ENCODE measurements at regions not wholly inside any gene's neighbourhood (a gene's known extent, or its start where the extent isn't known, plus 50 kb on each side); places are given as distances from the start of the nearest gene placed in this dataset.
"Not testable (repeated sequence)": the region's sequence is repeated elsewhere in the genome, so short reads cannot be mapped to it uniquely, and the experiment has no call there.

DNA sequence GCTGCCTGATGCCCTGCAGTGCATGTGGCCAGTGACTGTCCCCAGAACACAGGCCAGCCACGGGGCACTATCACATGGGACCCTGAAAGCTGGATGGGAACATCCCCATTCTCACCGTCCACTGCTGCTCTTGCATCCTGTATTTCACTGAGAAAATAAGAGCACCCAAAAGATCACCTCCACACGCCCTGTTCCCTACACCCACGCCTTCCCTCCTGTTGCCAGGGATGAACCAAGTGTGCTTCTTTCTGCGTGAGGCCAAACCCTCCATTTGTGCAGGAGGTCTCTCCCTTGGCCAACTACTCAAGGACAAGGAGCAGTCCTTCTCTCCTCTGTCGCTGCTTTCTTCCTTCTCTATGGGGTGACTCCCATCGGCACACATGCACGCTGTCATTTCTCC is 118.3 kb downstream of the LRRC37A3 start:
- not testable (repeated sequence) for DNase-seq (ENCODE audit: low read depth in 3 of 3)

DNA sequence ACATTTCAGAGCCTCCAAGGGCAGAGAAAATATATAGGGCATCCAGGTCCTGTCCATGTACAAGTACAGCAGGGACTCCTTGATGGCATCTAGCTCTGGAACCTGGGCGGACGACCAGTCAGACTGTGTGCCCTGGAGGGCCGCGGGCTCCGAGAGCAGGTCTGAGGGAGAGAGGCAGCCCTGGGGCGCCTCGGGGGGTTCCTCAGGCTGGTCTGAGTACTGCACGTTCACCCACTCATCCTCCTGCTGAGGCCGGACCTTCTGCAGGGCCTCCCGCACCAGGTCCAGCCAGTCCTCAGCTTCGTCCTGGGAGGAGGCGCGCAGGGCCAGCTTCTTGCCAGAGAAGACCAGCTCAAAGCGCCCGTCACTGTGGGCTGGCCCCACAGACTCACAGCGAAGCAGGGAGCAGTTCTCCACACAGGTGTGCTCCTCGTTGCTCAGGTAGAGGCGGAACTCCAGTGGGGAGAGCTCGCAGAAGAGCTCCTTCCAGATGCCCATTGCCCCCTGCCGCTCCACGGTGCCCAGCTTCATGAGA is 118.8 kb downstream of the LRRC37A3 start:
- DNase-seq (ENCODE audit: low read depth in 3 of 3), result not testable (repeated sequence)

DNA sequence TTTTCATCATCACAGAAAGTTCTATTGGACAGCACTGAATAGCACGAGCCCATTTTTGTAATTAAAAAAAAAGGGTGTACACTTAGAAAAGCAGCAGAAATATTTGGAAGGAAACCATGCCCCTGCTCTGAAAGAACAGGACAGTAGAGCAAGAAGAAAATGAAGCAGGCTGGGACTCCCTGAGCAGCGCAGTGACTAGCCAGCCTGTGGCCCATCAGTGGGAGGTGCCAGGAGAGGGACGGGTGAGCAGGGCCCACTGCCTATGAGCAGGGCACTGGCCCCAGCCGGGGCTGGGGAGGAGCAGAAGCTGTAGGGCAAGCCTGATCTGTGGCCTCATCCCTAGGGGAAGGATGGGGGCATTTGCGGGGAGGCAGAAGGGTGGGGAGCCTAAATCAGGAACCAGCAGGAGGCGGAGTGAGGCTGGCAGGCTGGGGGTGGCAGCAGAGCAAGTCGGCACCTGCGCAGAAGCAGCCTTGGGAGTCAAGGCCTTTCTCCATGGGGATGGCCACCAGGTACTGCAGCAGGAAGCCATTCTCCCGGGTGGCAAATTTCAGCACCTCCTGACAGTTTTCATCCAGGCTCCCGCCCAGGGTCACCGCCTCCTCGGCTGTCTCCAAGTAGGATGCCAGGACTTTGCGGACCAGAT is 119.6 kb downstream of the LRRC37A3 start:
- DNase-seq (ENCODE audit: low read depth in 3 of 3), result not testable (repeated sequence)

DNA sequence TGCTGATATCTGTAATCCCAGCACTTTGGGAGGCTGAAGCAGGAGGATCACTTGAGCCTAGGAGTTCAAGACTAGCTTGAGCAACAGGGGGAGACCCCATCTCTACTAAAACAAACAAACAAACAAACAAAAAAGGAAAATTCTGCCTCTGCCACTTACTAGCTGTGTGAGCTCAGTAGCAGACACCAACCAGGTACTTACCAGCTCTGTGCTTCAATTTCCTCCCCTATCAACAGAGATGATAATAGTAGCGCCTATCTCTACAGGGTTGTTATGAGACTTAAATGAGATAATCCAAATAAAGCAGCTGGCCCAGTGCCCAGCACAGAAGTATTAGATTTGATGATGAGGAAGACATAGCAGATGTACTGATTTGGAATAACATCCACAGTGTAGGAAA is 120.3 kb downstream of the LRRC37A3 start:
- not testable (repeated sequence) for DNase-seq (ENCODE audit: low read depth in 3 of 3)

DNA sequence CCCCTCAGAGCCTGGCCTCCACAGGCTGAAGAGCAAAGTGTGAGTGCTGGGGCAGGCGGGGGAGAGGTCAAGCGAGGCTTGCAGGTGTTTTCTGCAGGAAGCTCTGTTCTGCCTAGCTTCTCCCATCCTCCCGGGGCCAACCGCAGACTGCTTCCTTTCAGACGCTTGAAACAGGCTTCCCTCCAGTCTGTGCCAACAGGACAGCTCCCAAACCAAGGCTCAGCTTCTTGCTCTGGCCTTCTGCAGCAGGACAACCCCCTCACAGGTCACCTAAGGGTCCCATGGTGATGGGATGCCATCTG is 120.8 kb downstream of the LRRC37A3 start:
- DNase-seq (ENCODE audit: low read depth in 3 of 3), result not testable (repeated sequence)

DNA sequence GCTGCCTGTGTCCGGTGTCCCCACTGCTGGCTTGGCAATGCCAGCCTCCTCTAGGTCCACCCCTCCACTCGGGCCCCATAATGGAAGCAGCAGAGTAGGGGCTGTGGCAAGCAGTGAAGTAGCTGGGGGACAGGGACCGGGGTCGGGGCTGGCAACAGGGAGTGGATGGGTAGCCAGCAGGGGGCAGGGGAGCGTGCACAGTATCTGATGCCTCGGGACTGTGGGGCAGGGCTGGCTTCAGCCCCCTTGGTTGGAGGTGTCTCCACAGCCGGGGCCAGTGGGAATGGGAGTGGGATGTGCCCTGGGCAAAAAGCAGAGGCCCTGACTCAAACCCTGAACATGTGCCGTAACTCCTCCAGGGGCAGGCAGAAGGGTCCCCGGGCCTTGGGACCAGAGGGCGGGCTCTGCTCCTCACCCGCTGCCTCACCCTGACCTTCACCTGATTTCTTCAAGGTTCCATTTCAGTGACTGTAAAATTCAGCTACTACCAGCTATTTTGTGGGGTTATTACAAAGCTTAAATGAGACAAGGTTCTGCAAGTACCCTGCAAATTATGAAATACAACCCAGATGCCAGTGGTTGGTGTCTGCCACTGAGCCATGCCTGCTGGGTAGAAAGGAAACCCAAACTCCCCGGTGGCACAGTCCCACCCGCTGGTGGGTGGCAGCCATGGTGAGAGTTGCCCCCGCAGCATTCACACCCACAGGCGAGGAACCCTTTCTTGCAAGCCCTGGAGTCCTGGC is 121.4 kb downstream of the LRRC37A3 start:
- not testable (repeated sequence) for DNase-seq (ENCODE audit: low read depth in 3 of 3)

DNA sequence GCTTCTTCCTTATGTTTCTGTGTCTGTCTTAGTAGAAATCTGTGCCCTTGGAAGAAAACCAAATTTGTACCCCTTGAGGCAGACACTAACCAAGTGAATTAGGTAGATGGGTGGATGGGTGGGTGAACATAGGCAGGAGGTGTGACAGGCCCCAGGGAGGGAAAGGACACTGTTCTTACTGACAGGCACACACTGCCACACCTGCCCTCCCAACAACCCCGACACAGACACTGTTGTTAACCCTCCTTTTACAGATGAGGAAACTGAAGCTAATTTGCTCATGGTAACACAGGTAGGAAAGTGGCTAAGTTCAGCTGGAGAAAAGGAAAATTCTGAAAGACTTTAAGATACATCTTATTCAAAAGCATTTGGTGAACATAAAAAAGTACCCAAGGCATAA is 123.9 kb downstream of the LRRC37A3 start:
- not testable (repeated sequence) for DNase-seq (ENCODE audit: low read depth in 3 of 3)

DNA sequence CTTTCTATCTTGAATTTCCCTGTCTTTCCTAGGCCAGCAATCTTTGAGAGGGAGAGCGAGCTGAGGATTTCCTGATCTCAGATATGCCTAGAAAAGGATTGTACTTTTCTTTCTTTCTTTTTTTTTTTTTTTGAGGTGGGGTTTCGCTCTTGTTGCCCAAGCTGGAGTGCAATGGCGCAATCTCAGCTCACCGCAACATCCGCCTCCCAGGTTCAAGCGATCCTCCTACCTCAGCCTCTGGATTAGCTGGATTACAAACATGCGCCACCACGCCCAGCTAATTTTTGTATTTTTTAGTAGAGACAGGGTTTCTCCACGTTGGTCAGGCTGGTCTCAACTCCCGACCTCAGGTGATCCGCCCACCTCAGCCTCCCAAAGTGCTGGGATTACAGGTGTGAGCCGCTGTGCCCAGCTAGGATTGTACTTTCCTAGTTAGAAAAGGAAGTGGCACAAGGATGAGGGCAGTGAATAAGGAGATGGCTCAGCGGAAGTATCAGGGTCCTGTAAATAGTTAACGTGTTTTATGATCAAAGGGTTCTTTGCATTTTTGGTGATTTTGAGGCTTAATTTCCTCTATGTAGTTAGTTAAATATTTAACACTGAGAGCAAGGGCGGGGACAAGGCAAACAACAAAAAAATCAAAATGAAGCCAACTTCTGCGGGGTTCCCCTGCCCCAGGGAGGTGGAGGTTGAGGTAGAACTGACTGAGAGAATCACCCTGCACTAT is 124.6 kb downstream of the LRRC37A3 start:
- not testable (repeated sequence) for DNase-seq (ENCODE audit: low read depth in 3 of 3)

DNA sequence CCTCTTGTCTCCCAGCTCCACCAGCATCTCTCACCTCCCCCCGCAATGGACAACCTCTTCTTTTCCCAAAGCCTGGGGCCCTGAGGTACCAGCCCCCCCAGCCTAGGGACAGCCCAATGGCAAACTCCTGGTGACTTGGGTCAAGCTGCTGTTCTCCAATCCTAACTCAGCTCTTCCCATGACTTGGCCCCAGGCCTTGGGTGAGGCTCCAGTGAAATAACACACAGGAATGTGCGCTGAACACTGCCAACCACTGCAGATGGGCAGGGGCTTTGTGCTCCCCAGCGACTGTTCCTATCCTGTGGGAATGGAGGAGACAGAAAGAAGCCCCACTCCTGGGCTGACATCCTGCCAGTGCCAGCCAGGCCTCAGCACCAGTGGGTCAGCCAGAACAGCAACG is 125.2 kb downstream of the LRRC37A3 start:
- not testable (repeated sequence) for DNase-seq (ENCODE audit: low read depth in 3 of 3)

DNA sequence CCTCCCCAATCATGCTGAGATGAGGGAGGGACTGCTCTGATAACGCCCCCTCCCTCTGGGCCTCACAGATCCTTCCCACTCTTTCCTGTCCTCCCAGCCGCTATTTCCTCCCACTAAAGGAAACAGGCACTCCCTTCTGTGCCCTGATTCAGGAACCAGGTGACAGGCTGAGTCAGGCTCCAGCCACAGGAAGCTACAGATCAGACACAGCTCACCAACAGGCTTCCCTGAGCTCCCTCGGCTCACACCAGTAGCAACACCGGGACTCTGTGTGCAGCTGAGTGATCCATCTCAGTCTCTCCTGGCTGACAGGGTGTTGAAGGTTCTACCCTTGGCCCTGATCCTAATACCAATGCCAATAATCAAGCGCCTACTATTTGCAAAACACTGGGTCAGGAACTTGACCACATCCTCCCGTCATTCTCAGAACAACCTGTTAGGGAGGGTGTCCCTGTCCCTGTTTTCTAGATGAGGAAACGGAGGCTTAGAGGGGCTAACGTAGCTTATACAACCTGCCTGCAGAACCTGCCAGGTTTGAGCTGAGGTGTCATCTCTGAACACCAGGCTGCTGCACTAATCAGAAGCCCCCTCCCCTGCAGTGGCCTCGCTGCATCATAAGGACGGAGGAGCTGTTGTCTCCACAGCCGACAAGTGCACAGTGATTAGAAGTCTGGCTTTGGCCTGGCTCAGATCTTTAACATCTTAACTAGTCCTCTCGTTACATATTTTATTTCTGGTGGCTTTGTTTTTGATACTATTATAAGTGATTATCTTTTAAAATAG is 126.3 kb downstream of the LRRC37A3 start:
- DNase-seq (ENCODE audit: low read depth in 3 of 3), result not testable (repeated sequence)

DNA sequence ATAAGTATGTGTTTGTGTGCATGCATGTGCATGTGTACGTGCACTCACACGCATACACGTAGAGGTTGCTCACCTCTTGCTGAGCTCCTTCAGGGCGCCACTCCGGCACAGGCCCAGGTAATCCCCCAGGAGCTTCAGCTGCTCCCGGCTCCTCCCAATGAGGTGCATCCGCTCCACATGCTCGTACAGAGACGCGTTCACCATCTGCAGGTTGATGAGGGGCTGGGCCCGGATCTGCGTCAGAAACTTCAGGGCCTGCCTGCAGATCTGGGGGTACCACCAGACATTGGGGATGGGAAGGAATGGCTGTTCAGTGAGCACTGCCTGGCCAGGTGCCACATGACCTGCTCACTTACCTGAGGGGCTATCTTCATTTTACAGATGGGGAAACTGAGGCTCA is 127.0 kb downstream of the LRRC37A3 start:
- DNase-seq (ENCODE audit: low read depth in 3 of 3), result not testable (repeated sequence)

DNA sequence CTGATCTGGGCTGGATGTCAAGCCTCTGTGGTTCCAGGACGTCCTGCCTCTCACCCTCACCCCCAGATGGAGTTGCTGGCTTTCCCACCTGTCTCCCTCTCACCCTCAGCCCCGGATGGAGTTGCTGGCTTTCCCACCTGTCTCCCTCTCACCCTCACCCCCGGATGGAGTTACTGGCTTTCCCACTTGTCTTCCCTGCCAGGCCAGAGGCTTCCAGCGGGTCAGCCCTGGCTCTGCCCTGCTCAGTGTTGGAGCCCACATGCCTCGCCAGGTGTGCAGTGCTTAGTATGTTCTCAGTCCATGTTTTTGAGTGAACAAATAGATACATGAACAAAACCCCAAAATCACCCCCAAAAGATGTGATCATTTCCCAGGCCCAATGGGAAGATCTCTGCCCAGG is 127.6 kb downstream of the LRRC37A3 start:
- DNase-seq (ENCODE audit: low read depth in 3 of 3), result not testable (repeated sequence)

DNA sequence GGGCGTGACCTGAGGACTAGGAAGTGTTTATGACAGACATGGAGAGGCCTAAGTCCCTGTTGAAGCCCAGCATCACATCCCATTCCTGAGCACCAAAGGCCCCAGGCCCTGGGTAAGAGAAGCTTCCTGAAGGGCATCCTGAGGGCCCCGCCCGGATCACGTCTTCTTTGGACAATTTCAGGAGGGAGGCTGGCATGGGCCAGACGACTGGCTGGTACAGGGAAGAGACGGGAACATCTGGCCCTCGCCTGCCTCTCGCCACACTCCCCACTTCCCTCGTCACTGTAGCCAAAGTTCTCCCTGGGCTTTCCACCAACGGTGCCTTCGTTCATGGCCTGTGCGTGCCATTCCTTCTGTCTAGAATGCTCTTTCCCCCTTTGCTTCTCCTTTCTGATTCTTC is 128.1 kb downstream of the LRRC37A3 start:
- DNase-seq (ENCODE audit: low read depth in 3 of 3), result not testable (repeated sequence)

DNA sequence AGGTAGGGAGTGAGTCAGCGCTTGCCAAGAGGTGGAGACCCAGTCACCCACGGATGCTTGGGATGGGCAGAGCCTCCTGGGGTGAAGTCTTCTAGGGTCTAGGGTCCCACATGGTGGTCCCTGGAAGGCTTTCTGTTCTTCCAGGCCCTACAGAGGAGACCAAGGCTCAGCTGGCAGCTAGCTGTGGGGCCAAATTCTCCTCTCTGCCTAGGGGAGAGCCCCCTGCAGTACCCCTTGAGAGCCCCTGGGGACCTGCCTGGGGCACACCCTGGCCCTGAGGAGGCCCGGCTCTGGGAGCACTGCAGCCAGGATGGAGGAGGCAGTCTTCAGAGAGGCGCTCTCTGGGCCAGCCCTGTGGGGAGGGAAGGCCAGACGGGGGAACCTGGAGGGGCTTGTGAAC is 128.6 kb upstream of the SMURF2 start:
- DNase-seq (ENCODE audit: low read depth in 3 of 3), result not testable (repeated sequence)

DNA sequence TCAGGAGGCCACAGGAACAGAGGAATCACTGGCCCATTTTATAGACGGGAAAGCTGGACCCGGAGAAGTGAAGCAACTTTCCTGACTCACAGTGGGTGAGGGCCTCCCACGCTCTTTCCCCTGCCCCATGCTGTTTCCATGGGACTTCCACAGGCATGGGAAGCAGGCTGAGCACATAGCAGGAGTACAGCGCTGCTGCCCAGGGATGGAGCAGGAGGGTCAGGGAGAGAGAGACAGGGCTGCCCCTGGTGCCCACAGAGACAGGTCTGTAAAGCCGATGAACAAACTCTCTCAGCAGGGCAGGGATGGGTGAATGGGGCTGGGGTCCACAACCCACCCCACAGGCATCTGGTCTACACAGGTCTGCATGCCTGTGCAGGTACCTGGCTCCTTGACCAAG is 128.1 kb upstream of the SMURF2 start:
- DNase-seq (ENCODE audit: low read depth in 3 of 3), result not testable (repeated sequence)

DNA sequence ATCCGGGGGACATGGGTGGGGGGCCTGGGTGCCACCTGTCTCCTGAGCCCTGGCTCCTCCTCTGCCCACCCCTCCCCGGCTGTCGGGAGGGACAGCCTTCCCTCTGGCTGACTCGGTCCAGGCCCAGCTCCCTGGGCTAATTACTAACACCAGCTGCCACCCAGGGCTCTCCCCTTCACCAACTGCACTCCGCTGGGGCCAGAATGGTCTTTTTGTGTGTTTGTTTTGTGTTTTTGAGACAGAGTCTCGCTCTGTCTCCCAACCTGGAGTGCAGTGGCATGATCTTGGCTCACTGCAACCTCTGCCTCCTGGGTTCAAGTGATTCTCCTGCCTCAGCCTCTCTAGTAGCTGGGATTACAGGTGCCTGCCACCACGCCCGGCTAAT is 126.9 kb upstream of the SMURF2 start:
- DNase-seq (ENCODE audit: low read depth in 3 of 3), result not testable (repeated sequence)

DNA sequence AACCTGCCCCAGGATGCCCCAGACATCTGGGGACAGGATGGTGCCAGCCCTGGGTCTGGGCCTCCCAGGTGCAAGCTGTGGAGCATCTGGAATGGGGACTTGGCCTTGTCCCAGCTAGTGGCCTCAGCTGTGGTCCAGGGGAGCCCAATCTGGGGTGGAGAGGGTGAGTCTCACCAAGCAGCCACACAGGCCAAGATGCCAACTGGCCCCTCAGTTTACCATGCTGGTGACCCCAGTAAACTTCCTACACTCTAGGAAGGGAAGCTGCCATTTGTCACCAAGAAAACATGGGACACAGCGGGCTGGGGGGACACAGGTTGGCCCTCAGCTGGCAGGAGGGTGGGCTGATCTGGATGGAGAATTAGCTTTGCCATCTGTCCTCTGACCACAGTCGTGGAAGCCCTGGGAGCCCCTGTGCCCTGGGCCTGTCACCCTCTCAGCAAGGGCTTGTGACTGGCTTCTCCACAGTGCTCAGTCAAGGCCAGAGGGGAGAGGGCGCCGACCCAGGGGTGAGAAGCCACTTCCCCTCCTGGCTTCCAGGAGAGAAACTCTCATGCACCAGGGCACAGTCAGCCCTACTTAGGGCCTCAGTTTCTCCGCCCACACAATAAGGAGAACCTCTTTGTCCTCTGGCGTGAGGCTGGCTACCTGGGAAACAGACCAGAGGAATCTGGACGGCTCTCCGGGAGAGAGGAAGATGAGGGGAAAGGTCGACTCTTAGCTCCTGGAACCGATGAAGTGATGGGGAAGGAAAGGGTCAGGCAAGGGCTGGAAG is 126.4 kb upstream of the SMURF2 start:
- no peak for DNase-seq (ENCODE audit: low read depth in 3 of 3)

DNA sequence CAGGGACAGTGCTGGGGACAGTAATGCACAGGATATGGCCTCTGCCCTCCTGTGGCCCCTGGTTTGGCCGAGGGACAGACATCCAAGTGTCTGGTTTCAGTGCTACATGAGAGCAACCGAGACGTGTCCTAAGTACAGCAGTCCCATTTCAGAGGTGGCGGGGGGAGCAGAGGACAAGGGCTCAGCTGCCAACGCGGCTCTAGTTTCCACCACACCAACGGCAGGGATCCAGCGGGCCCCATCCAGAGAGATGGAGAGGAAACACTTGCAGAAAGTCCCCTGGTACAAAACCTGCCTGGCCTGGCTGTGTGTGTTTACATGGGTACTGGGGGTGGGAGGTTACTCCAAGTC is 125.8 kb upstream of the SMURF2 start:
- DNase-seq (ENCODE audit: low read depth in 3 of 3), result no peak

DNA sequence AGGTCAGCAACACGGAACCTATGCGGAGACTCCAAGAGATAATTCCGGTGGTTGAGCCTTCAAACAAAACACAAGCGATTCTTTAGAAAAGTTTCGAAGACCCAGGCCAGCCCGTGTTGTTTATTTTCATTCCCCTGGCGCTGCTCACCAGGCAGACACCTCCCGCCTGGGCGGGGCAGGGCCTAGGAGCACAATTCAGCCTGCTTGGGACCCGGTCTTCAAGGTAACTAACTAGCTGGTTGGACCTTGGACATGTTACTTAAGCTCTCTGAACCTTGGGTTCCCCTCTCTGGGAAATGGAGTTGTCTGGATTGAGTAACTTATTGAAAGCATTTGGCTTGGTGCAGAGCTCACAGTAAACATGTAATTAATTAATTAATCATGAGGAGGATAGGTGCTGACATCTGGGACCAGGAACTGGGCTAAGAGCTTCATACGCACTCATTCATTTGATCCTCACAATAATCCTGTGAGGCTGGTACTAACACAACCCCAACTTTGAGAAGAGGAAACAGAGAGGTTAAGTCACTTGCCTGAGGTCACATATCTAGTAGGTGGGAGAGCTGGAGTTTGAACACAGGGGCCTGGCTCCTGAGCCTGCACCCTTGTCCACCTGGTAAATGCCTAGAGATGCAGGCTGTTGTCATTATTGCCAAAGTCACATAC is 125.3 kb upstream of the SMURF2 start:
- no peak for DNase-seq (ENCODE audit: low read depth in 3 of 3)

DNA sequence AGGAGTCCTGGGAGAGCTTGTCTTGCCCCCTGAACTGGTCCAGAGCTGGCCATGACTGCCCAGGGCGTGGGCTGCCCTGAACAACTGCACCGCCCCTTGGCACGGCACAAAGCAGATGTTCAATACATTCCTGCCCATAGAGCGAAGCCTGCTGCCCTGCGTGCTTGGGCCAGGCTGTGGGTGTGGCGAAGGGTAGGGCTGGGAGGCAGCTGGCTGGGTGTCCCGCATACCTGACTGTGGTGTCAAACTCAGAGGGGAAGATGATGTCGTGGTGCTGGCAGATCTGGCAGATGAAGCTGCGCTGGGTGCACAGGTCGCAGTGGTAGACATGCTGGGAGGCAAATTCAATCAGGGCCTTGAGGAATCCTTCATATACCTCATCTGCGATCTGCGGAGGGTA is 124.2 kb upstream of the SMURF2 start:
- no peak for DNase-seq (ENCODE audit: low read depth in 3 of 3)

DNA sequence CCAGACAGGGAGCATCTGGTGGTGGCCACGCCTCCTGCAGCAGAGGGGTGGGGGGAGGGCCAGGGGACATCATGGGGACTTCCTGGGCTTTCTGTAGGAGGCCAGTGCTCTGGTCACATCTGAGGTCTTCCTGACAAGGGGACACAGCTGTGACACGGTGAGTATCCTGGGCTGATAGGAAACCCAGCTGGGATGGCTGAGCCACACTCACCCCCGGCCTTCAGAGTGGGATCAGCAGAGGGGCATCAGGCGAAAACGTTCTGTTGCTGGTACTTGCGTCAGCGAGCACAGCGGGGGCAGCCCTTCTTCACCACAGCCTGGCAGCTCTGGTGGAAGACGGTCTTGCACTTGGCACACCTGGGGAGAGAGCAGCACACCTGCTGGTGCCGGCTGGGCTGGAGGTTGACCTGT is 122.9 kb upstream of the SMURF2 start:
- DNase-seq (ENCODE audit: low read depth in 3 of 3), result no peak
